G401 (cell line): ENCODE measurements at regions not wholly inside any gene's neighbourhood (a gene's known extent, or its start where the extent isn't known, plus 50 kb on each side); places are given as distances from the start of the nearest gene placed in this dataset.

ENCODE experiments used
- DNase-seq: peaks from one replicate; pipeline ENCODE4 v3.0.0-alpha.2; 2015; ENCODE audit warnings: low spot score
- in situ Hi-C: cut with HindIII; loops from 2 replicates; pipeline ENCODE4 v1.10.0; 2016; ENCODE audit warnings: low sequenced_read_pairs, mixed read lengths

DNA sequence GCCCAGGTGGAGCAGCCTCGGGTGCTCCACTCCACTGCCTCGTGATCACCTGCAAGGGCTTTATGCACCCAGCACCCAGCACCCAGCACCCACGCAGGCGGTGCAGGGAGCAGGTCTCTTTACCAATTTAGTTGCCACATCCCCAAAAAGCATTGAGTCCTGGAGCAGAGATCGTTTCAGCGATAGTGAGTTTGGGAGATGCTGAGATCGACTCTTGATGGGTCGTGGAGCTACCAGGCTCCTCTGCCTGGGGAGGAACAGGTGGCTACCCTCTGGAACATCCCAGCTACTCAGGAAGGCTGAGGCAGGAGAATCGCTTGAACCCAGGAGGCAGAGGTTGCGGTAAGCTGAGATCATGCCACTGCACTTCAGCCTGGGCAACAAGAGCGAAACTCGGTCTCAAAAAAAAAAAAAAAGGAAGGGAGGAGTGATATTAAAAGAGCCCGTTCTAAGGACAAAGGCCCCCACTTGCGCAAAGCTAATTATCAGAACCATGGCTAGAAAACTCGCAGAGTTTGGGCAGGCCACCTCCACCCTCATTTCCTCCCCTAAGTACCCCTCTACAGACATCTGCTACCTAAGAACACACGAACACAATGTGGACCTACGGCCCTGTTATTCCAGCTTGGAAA, 106.5 kb upstream of the SLC45A1 start:
- in situ Hi-C loops = no loop called here
- DNase-seq = no peak

DNA sequence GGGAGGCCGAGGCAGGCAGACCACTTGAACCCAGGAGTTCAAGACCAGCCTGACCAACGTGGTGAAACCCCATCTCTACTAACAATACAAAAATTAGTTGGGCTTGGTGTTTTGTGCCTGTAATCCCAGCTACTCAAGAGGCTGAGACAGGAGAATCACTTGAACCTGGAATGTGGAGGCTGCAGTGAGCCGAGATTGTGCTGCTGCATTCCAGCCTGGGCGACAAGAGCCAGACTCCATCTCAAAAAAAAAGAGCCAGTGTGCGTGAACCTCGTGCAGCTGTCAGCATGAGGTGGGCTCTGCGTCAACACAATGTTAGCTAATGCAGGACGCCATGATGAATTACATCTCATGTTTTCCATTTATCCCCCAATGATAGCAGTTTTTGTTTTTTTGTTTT, 110.7 kb upstream of the SLC45A1 start:
- no peak for DNase-seq
- in situ Hi-C loops = loop anchor here (10.0 kb wide), 1 partner anchor 172 kb away; no protein-coding TSS in a partner anchor

DNA sequence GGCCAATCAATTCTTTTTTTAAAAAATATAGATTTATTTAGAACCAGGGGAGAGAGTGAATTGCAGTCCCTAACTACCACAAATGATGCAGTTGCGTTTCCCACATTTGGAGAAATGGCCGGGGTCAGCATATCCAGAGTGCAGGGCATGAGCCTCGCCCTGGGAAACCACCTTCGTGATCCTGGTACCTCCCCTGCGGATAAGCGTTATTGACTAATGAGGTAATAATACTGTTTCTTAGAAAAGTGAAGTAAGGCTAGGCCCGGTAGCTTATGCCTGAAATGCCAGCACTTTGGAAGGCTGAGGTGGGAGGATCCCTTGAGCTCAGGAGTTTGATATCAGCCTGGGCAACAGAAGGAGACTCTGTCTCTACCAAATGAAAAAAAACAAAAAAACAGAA, 111.5 kb upstream of the SLC45A1 start:
- in situ Hi-C loops = loop anchor here (10.0 kb wide), 1 partner anchor 172 kb away; no protein-coding TSS in a partner anchor
- no peak for DNase-seq

- in situ Hi-C loops = loop anchor here (10.0 kb wide), 1 partner anchor 171 kb away; no protein-coding TSS in a partner anchor
- no peak for DNase-seq
These were observed 112.1 kb upstream of the SLC45A1 start for GRCh38 chr1:8205771-8206170.

- DNase-seq = no peak
- in situ Hi-C loops = loop anchor here (10.0 kb wide), 1 partner anchor 170 kb away; no protein-coding TSS in a partner anchor
These were observed 113.1 kb upstream of the SLC45A1 start for GRCh38 chr1:8204826-8205225.

- DNase-seq = no peak
- in situ Hi-C loops = loop anchor here (10.0 kb wide), 1 partner anchor 169 kb away; no protein-coding TSS in a partner anchor
These were observed 114.4 kb upstream of the SLC45A1 start for GRCh38 chr1:8203551-8203950.

GRCh38 chr1:8203056-8203455, 114.9 kb upstream of the SLC45A1 start:
- in situ Hi-C loops = loop anchor here (10.0 kb wide), 1 partner anchor 168 kb away; no protein-coding TSS in a partner anchor
- no peak for DNase-seq

DNA sequence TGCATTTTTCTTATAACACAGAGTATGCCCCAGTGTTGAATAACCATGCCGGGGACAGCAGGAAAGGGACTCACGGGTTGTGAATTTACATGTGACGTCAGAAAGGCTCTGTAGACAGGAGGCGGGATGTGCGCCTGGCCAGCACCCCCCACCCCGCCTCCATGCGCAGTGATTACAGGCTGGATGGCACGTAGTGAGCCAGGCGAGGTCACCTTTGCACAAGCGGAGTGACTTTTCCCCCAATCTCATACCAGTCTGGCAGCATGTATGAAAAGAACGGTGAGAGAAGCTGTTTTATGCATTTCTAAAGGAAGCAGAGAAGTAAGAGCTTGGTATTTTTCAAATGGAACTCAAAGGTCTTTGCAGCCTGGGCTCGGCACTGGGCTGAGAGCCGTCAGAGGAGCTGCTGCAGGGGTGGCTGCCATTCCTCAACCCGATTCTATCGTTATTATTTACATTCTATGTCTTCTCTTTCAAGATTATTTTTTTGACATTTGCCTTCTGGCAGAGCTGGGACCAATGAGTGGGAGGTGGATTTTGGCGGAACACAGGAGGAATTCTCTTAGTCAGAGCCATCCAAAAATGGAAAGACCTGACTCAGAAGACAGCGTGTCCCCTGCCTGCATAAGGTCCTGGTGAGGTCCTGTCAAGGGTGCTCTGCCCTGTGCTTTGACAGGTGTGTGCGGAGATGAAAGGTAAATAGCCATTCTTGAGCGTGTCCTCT, 115.6 kb upstream of the SLC45A1 start:
- DNase-seq = peak; percentile 87
- in situ Hi-C loops = loop anchor here (10.0 kb wide), 1 partner anchor 168 kb away; no protein-coding TSS in a partner anchor

DNA sequence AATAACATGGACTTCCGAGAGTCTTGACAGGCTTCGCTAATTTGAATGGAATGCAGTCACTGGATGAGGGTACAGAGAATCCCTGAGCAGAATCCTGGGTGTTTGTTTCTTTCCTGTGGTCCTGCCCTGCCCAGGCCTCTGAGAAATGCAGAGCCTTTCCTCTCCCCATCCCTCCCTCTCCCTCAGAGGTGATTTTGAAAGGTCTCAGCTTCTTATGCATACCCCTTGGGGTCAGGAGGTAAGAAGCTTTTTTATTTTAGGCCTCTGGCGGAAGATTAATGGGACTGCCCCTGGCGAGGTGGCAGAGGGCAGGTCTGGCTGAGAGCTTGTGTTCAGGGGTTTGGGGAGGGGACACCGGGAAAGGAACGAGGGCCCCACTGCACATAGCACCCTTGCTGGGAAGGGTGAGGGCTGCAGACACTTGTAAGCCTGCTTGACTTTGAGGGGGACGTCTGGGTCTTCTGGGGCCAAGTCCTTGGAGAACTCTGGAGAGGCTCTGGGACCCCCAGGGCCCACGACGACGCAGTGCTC, 116.5 kb upstream of the SLC45A1 start:
- peak; percentile 45 for DNase-seq
- in situ Hi-C loops = loop anchor here (10.0 kb wide), 1 partner anchor 167 kb away; no protein-coding TSS in a partner anchor

GRCh38 chr1:8200317-8201115, 117.4 kb upstream of the SLC45A1 start:
- in situ Hi-C loops = loop anchor here (10.0 kb wide), 1 partner anchor 166 kb away; no protein-coding TSS in a partner anchor
- no peak for DNase-seq

GRCh38 chr1:8198522-8198921, 119.4 kb upstream of the SLC45A1 start:
- in situ Hi-C loops = no loop called here
- no peak for DNase-seq

DNA sequence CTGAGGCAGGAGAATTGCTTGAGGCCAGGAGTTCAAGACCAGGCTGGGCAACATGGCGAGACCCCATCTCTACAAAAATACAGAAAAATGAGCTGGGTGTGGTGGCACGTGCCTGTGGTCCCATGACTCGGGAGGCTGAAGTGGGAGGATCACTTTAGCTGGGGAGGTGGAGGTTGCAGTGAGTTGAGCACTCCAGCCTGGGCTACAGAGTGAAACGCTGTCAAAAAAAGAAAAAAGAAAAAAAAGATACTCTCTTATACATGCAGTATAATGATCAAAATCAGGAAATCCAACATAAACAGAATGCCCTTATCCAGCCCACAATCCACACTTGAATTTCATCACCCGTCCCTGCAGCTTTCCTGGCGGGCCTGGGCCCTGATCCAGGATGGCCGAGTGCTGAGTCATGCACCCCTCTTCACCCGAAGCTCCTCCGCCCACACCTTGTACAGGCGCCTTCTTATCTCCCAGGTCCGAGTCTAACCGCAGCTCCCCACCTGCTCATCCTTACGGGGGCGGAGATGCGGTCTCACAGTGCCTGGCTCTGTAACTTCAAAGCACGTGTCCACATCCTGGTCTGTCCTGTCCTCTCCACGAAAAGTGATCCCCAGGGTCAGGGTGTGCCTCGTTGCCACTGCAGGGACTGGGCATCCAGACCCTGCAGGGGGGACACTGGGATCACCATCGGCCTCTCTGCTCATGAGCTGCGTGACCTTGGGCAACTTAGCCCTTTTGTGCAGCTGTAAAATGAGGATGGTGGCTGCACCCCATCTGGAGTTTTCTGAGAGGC, 120.2 kb upstream of the SLC45A1 start:
- DNase-seq = peak; percentile 50
- in situ Hi-C loops = no loop called here

DNA sequence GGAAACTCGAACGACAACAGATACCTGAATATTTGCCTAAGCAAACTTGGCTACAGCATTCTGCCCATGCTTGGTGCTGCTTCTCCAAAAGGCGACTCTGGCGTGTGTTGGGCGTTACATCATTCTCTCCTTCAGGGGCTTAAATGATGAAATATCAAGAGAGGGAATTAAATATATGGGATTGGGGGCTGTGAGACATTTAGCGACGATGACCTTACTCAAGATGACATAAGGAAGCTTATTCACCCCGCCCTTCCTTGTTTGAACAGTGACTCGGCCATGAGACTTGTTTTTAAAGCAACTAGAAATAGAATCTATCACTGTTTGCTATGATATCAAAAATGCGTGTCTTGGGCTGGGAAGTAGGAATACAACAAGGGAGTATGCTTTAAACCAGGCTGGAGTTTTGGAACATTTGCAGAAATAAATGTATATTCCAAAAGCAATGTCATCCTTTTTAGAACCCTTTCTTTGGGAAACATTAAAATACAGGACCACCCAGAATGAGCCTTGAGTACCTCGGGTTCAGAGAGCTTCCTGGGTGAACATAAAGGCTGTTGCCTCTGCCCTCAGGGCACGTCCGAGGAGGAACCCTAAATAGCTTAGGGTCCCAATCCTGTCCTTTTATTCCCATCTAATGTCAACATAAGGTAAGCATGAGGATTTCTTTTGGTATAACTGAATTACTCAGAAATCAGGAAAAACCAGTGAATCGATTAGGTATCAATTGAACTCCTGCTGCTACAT, 123.3 kb upstream of the SLC45A1 start:
- no peak for DNase-seq
- in situ Hi-C loops = no loop called here

DNA sequence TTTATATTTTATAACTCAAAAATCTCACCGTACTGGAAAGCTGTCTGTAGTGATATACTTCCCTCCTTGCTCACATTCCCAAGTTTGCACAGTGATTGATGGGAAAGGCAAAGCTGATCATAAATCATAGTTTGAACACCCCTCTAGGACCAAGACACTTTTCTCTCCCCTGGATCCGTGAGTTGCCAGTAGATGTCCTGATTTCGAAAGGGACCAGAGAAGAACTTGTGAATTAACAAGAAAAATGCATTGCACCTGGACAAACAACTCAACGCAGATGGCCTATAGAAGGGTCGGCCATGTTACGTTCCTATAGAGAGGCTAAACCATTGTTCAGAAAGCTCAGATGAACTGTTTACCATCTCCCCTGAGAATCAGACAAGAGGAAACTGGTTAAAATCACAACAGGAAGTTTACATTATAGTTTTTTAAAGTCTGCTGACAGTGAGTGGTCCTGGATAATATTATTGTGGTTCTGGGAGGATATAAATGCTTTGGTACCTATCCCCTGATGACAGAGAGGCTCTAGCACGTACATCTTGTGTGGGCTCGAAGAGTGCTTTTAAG, 124.0 kb upstream of the SLC45A1 start:
- in situ Hi-C loops = no loop called here
- no peak for DNase-seq

- in situ Hi-C loops = no loop called here
These were observed 126.4 kb upstream of the SLC45A1 start for GRCh38 chr1:8191474-8191873.

GRCh38 chr1:8189931-8190483, 127.9 kb upstream of the SLC45A1 start:
- in situ Hi-C loops = no loop called here

More at GRCh38 chr1:8191474-8191873, 126.4 kb upstream of the SLC45A1 start:
- DNase-seq = no peak

GRCh38 chr1:8185400-8185799, 132.5 kb upstream of the SLC45A1 start:
- in situ Hi-C loops = no loop called here
- DNase-seq = no peak

More at GRCh38 chr1:8189931-8190483, 127.9 kb upstream of the SLC45A1 start:
- DNase-seq = no peak
